Activated T-helper 2 cell treated with anti-CD3 and anti-CD28 coated beads, Interferon-gamma antibody, Interleukin-2, Interleukin-4, amounts not matched to agents 10 μg/mL and 5 μg/mL and 100 μg/mL, durations not matched to agents 14 hours and 24 hours and 36 hours (primary cell): ENCODE measurements at regions not wholly inside any gene's neighbourhood (a gene's known extent, or its start where the extent isn't known, plus 50 kb on each side); places are given as distances from the start of the nearest gene placed in this dataset.

ENCODE experiments used
- DNase-seq: peaks from one replicate; pipeline ENCODE4 v3.0.0; 2021; ENCODE audit warnings: low spot score
- H3K27ac Mint-ChIP-seq: one replicate; pipeline ENCODE4 v1.8.0; 2021; ENCODE audit warnings: mixed read lengths
- H3K27me3 Mint-ChIP-seq: one replicate; pipeline ENCODE4 v1.8.0; 2021; ENCODE audit warnings: low read depth, mixed read lengths
- H3K36me3 Mint-ChIP-seq: one replicate; pipeline ENCODE4 v1.8.0; 2021; ENCODE audit warnings: low read depth, mixed read lengths
- H3K4me1 Mint-ChIP-seq: one replicate; pipeline ENCODE4 v1.8.0; 2021; ENCODE audit warnings: low read depth, mixed read lengths
- H3K4me3 Mint-ChIP-seq: one replicate; pipeline ENCODE4 v1.8.0; 2021; ENCODE audit warnings: low read depth, mild to moderate bottlenecking, moderate library complexity, mixed read lengths
- H3K9me3 Mint-ChIP-seq: one replicate; pipeline ENCODE4 v1.8.0; 2021; ENCODE audit warnings: mixed read lengths
- intact Hi-C: fragments of 100-400 bp; cut with micrococcal nuclease; formaldehyde crosslinking; loops from one replicate; pipeline ENCODE4 v1.15.1; 2023

GRCh38 chr7:26483843-26484242 is 192.2 kb downstream of the SNX10 start:
- no peaks in the 10 kb centered on the region for H3K9me3 Mint-ChIP-seq
- intact Hi-C loops, result no loop called here
- no peak for DNase-seq
- no peak overlapping the region for H3K4me3 Mint-ChIP-seq
- peaks cover 16% of the 10 kb centered on the region for H3K27me3 Mint-ChIP-seq
- no peaks in the 10 kb centered on the region for H3K4me1 Mint-ChIP-seq
- H3K36me3 Mint-ChIP-seq, result no peaks in the 10 kb centered on the region
- H3K27ac Mint-ChIP-seq, result no peak overlapping the region

DNA sequence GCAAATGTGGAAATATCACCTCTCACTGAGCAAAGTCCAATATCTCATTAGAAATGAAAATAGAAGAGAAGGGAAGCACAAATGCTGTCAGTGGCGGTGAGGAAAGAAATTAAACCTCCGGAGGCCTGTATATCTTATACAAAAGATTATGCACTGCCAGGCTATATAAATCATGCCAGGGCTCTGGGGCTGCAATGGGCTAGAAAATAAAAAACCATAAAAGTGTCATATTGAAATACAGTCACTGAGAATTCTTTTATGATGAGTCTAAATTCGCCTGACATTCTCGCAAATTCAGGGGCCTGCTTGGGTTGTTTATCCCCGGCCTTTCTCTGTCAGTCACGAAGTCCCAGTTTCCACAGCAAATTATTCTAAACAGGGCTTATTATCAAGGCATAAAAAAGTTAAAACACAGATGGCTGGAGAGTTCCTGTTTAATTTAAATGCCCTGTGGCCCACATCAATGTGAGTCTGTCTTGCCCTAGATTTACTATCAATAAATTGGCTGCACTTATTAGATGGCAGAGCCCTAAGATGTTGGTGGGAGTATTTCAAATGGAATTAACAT is 193.8 kb downstream of the SNX10 start:
- H3K27me3 Mint-ChIP-seq, result peaks cover 15% of the 10 kb centered on the region
- DNase-seq, result no peak
- H3K36me3 Mint-ChIP-seq, result no peaks in the 10 kb centered on the region
- H3K4me1 Mint-ChIP-seq, result no peaks in the 10 kb centered on the region
- intact Hi-C loops, result no loop called here
- H3K27ac Mint-ChIP-seq, result no peak overlapping the region
- no peaks in the 10 kb centered on the region for H3K9me3 Mint-ChIP-seq
- H3K4me3 Mint-ChIP-seq, result no peak overlapping the region

- H3K27me3 Mint-ChIP-seq, result peaks cover 11% of the 10 kb centered on the region
- no peaks in the 10 kb centered on the region for H3K36me3 Mint-ChIP-seq
- intact Hi-C loops, result no loop called here
- H3K9me3 Mint-ChIP-seq, result no peaks in the 10 kb centered on the region
- no peak overlapping the region for H3K4me3 Mint-ChIP-seq
- no peak for DNase-seq
- no peak overlapping the region for H3K27ac Mint-ChIP-seq
- H3K4me1 Mint-ChIP-seq, result no peaks in the 10 kb centered on the region
Measured at GRCh38 chr7:26486153-26486552, 194.5 kb downstream of the SNX10 start.

GRCh38 chr7:26487780-26488515 is 196.3 kb downstream of the SNX10 start:
- Mint-ChIP-seq H3K4me3 (no peak overlapping the region), H3K27ac (no peak overlapping the region), H3K4me1 (no peaks in the 10 kb centered on the region), H3K27me3 (peaks cover 9% of the 10 kb centered on the region), H3K9me3 (no peaks in the 10 kb centered on the region), H3K36me3 (no peaks in the 10 kb centered on the region)
- DNase-seq, result no peak
- intact Hi-C loops, result no loop called here

DNA sequence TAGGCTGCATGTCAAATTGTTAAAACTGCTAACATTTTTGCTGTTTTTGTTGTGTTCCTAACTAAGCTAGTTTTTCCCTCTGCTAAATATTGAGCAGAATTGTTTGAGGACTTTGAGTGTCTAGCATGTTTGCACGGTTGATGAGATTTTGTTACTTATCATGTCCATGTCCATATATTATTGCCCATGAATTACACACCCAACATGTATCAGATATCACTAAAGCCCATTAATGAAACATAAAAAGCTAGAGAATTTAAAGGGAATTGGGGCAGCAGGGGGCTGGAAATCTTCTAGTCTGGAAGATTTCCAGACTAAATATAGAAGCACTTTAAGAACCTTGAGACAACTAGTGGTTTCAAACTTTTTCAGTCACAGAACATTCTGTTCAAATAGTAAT is 197.7 kb downstream of the SNX10 start:
- intact Hi-C loops, result no loop called here
- Mint-ChIP-seq H3K9me3 (no peaks in the 10 kb centered on the region), H3K4me1 (no peaks in the 10 kb centered on the region), H3K4me3 (no peak overlapping the region), H3K36me3 (no peaks in the 10 kb centered on the region), H3K27me3 (peaks cover 6% of the 10 kb centered on the region), H3K27ac (no peak overlapping the region)
- no peak for DNase-seq

DNA sequence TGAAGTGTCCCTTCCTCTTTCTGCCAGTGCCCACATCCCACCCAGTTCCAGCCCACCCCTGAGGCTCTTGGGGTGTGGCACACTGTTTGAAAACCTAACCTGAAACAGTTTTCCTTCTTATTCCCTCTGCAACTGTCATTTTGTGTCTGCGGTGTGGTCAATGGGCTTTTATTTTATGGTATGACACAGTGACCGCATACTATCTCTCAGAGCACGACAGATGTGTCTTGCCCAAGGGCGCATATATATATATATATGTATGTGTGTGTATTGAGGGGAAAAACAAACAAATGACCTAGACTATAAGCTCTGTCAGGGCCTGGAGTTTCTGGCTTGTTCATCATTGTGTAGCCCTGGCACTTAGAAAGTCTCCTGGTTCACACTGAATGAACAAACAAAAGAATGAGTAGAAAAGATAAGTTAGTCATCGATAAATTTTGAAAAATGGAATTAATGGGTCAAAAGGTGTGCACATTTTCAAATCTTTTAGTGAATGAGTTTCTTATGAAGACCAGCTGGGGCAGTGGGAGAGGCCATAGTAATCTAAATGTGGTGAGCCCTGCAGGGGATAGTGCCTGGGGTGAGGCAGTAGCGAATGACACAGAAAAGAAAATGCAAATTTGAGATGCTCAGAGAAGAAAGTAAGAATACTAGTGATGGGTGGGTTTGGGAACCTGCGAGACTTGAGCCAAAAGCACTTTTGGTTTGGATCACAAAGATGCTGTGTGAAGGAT is 198.4 kb downstream of the SNX10 start:
- Mint-ChIP-seq H3K9me3 (no peaks in the 10 kb centered on the region), H3K27ac (no peak overlapping the region)

DNA sequence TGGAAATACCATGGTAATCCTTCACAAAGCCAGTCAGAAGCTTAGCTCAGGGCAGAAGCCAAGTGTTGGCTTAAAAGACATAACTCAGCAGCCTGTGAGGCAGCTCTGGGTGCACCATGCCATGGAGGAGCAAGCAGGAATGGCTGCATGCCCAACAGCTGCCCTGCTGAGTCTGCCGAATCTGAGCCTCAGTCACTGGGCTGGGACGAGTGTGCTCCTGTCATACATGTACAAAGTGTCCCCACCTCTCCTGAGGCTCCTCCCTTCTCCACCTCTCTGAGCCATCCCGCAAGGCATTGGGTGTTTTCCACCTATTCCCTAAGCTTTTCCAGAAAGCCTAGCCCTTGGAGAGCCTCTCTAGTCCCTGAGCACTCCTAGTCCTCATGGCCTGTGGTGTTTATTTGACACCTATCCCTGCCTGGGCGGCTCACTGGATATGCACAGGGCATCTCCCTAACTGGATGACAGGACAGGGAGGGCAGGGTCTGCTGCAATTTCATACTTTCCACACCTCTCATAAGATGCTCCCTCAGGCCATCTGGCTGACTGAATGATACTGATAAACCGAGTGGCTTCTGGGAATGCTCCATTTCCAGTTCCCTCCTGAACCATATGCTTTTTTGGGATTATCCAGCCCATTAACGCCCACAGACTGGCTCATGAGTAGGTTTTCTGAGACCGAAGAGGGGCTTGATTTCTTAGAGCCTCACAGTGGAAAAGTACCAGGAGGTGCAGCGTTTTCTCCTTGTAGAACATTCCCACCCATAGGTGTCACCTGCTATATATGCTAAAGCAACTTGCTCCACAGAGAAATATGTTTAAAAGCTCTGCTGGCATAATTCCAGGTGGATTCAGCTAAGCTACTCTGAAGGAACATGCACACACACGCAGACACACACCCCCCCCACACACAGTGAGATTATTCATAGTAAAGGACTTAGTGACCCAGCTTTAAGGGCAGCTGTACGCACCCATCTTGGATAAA is 199.3 kb downstream of the SNX10 start:
- H3K36me3 Mint-ChIP-seq, result no peaks in the 10 kb centered on the region
- H3K27me3 Mint-ChIP-seq, result peaks cover 6% of the 10 kb centered on the region
- no peak overlapping the region for H3K27ac Mint-ChIP-seq
- H3K9me3 Mint-ChIP-seq, result no peaks in the 10 kb centered on the region
- H3K4me3 Mint-ChIP-seq, result no peak overlapping the region
- no peaks in the 10 kb centered on the region for H3K4me1 Mint-ChIP-seq
- intact Hi-C loops, result no loop called here
- DNase-seq, result no peak

More for the DNA sequence above, 198.4 kb downstream of the SNX10 start:
- intact Hi-C loops, result no loop called here
- H3K4me3 Mint-ChIP-seq, result no peak overlapping the region
- H3K36me3 Mint-ChIP-seq, result no peaks in the 10 kb centered on the region
- H3K4me1 Mint-ChIP-seq, result no peaks in the 10 kb centered on the region
- peaks cover 6% of the 10 kb centered on the region for H3K27me3 Mint-ChIP-seq
- DNase-seq, result no peak

DNA sequence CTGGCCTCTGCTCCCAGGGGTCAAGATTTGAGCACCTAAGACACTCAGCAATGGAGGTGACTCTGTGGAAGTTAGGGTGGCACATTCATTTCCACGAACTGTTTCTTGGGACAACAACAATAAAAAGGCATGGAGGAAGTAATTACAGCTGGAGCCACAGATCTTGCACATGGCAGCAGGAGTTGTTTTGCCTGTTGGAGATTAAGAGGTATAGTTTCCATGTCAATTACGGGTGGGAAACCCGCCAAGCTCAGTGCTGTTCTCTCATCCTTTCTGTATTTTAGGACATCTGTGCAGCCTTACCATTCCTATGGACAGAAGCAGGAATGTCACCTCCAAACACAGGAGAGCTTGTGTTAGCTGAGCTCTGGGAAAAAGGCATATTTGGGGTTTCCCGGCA is 201.2 kb downstream of the SNX10 start:
- H3K4me1 Mint-ChIP-seq, result no peaks in the 10 kb centered on the region

GRCh38 chr7:26493737-26494428 is 202.2 kb downstream of the SNX10 start:
- Mint-ChIP-seq H3K27ac (no peak overlapping the region), H3K9me3 (no peaks in the 10 kb centered on the region), H3K4me3 (no peak overlapping the region), H3K4me1 (no peaks in the 10 kb centered on the region), H3K36me3 (no peaks in the 10 kb centered on the region), H3K27me3 (peaks cover 3% of the 10 kb centered on the region)
- intact Hi-C loops, result no loop called here
- no peak for DNase-seq

More for the DNA sequence above, 201.2 kb downstream of the SNX10 start:
- Mint-ChIP-seq H3K36me3 (no peaks in the 10 kb centered on the region), H3K9me3 (no peaks in the 10 kb centered on the region), H3K27ac (no peak overlapping the region), H3K4me3 (no peak overlapping the region), H3K27me3 (peaks cover 4% of the 10 kb centered on the region)
- no peak for DNase-seq
- intact Hi-C loops, result no loop called here

DNA sequence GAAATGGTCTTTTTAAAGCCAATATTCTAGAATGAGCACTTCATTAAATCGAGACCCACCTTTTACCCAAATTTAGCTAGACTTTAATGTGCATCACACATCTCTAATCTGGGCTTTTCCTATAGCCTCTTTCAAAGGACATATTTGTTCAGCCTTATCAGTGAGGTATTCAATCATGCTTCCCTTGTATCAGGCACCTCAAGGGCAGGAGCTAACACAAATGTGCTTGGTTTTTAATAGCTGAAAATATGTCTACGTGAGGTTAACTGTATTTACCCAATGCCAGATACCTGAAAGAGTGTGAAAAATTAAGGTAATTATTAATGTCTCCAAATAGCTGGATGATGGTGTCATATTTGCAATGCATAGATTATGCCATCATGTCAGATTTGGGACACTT is 203.9 kb downstream of the SNX10 start:
- H3K9me3 Mint-ChIP-seq, result no peaks in the 10 kb centered on the region
- peaks cover 3% of the 10 kb centered on the region for H3K27me3 Mint-ChIP-seq
- no peaks in the 10 kb centered on the region for H3K36me3 Mint-ChIP-seq
- no peak for DNase-seq
- H3K4me1 Mint-ChIP-seq, result no peaks in the 10 kb centered on the region
- intact Hi-C loops, result no loop called here
- no peak overlapping the region for H3K4me3 Mint-ChIP-seq
- H3K27ac Mint-ChIP-seq, result no peak overlapping the region

- Mint-ChIP-seq H3K27ac (no peak overlapping the region), H3K4me3 (no peak overlapping the region), H3K27me3 (peaks cover 5% of the 10 kb centered on the region), H3K4me1 (no peaks in the 10 kb centered on the region), H3K36me3 (no peaks in the 10 kb centered on the region), H3K9me3 (no peaks in the 10 kb centered on the region)
- no peak for DNase-seq
- intact Hi-C loops, result no loop called here
Measured at GRCh38 chr7:26497801-26498596, 206.3 kb downstream of the SNX10 start.
